Vagina (tissue), 2 donors: ENCODE measurements at regions not wholly inside any gene's neighbourhood (a gene's known extent, or its start where the extent isn't known, plus 50 kb on each side); places are given as distances from the start of the nearest gene placed in this dataset.
"Not testable (repeated sequence)": the region's sequence is repeated elsewhere in the genome, so short reads cannot be mapped to it uniquely, and the experiment has no call there.

Experiments
- DNase-seq, 2 donors: peaks; one replicate each; pipeline ENCODE4 v3.0.0-alpha.2; 2017; ENCODE audit errors: extremely low spot score in 2 of 2
- H3K27ac ChIP-seq: fragments of 200-600 bp; sonication (generic); one replicate; pipeline ENCODE4 v1.5.1; 2019
- H3K27me3 ChIP-seq: fragments of 200-600 bp; sonication (generic); one replicate; pipeline ENCODE4 v1.5.1; 2019
- H3K36me3 ChIP-seq, 2 donors: fragments of 200-600 bp; sonication (generic); one replicate each; pipeline ENCODE4 v1.5.1; 2017 to 2019
- H3K4me1 ChIP-seq: fragments of 200-600 bp; sonication (generic); one replicate; pipeline ENCODE4 v1.5.1; 2019
- H3K4me3 ChIP-seq, 2 donors: fragments of 200-600 bp; sonication (generic); 1 replicate in 1 of 2; 2 replicates in 1 of 2; pipeline ENCODE4 v1.5.1; 2016 to 2019
- H3K9me3 ChIP-seq: fragments of 200-600 bp; sonication (generic); one replicate; pipeline ENCODE4 v1.5.1; 2019
- CTCF ChIP-seq, 3 experiments: fragments of 450-650 bp in 2 of 3; fragments of 200-600 bp in 1 of 3; sonication (generic) in 1 of 3; IDR thresholded peaks; one replicate each; pipeline ENCODE4 v1.5.1; 2017 to 2019; ENCODE audit warnings: antibody characterized with exemption in 3 of 3, mild to moderate bottlenecking in 2 of 3, moderate library complexity in 2 of 3
- POLR2A ChIP-seq, 2 donors: fragments of 450-650 bp; IDR thresholded peaks; one replicate each; pipeline ENCODE4 v1.6.1; 2017; ENCODE audit warnings: antibody characterized with exemption in 2 of 2, mild to moderate bottlenecking in 2 of 2, moderate library complexity in 2 of 2
- POLR2AphosphoS5 ChIP-seq, 2 donors: sonication (generic); formaldehyde crosslinking; IDR thresholded peaks; one replicate each; pipeline ENCODE4 v1.9.0; 2017; ENCODE audit warnings: antibody characterized with exemption in 2 of 2, mild to moderate bottlenecking in 2 of 2, low read depth in 1 of 2; ENCODE audit not compliant: insufficient read depth in 1 of 2
- intact Hi-C: fragments of 100-400 bp; cut with DNase I; formaldehyde crosslinking; loops from one replicate; pipeline ENCODE4 v1.15.1; 2023

- no peaks in the 10 kb centered on the region for H3K9me3 ChIP-seq
- H3K36me3 ChIP-seq = no peaks in the 10 kb centered on the region
- H3K27ac ChIP-seq = peak overlapping the region; percentile 75
- no peak for DNase-seq
- intact Hi-C loops = no loop called here
- no peak for TF ChIP-seq CTCF (IDR thresholded peaks at IDR 0.05)
- TF ChIP-seq POLR2AphosphoS5 (IDR thresholded peaks at IDR 0.05; ENCODE audit: insufficient read depth in 1 of 2, low read depth in 1 of 2) = peak; percentile 32 to 44
- peaks cover 15% of the 10 kb centered on the region for H3K4me1 ChIP-seq
- no peaks in the 10 kb centered on the region for H3K27me3 ChIP-seq
- no peak overlapping the region for H3K4me3 ChIP-seq
Observed at GRCh38 chr12:124700810-124701592, 133.6 kb upstream of the NCOR2 start.

- Histone ChIP-seq H3K4me1 (peaks cover 22% of the 10 kb centered on the region), H3K4me3 (no peak overlapping the region), H3K36me3 (no peaks in the 10 kb centered on the region), H3K9me3 (no peaks in the 10 kb centered on the region), H3K27ac (no peak overlapping the region), H3K27me3 (no peaks in the 10 kb centered on the region)
- DNase-seq = no peak
- intact Hi-C loops = loop anchor here (10.0 kb wide), 1 partner anchor 45 kb away; no protein-coding TSS in a partner anchor
- TF ChIP-seq POLR2A (IDR thresholded peaks at IDR 0.05) (no peak), POLR2AphosphoS5 (IDR thresholded peaks at IDR 0.05; ENCODE audit: insufficient read depth in 1 of 2, low read depth in 1 of 2) (no peak), CTCF (IDR thresholded peaks at IDR 0.05) (no peak)
Observed at GRCh38 chr12:124699909-124700308, 132.5 kb upstream of the NCOR2 start.

- H3K4me1 ChIP-seq = peaks cover 29% of the 10 kb centered on the region
Observed at GRCh38 chr12:124698998-124699305, 131.5 kb upstream of the NCOR2 start.

GRCh38 chr12:124698211-124698997 is 131.0 kb upstream of the NCOR2 start:
- H3K36me3 ChIP-seq = no peaks in the 10 kb centered on the region
- H3K27ac ChIP-seq = no peak overlapping the region
- H3K27me3 ChIP-seq = no peaks in the 10 kb centered on the region
- DNase-seq = no peak
- intact Hi-C loops = loop anchor here (10.0 kb wide), 1 partner anchor 46 kb away; no protein-coding TSS in a partner anchor
- no peaks in the 10 kb centered on the region for H3K9me3 ChIP-seq
- H3K4me1 ChIP-seq = peaks cover 29% of the 10 kb centered on the region
- TF ChIP-seq POLR2A (IDR thresholded peaks at IDR 0.05) = no peak
- no peak for TF ChIP-seq POLR2AphosphoS5 (IDR thresholded peaks at IDR 0.05; ENCODE audit: insufficient read depth in 1 of 2, low read depth in 1 of 2)
- TF ChIP-seq CTCF (IDR thresholded peaks at IDR 0.05) = no peak
- H3K4me3 ChIP-seq = no peak overlapping the region

More at GRCh38 chr12:124698998-124699305, 131.5 kb upstream of the NCOR2 start:
- H3K9me3 ChIP-seq = no peaks in the 10 kb centered on the region
- no peak for DNase-seq
- TF ChIP-seq CTCF (IDR thresholded peaks at IDR 0.05) = no peak
- no peak for TF ChIP-seq POLR2A (IDR thresholded peaks at IDR 0.05)
- TF ChIP-seq POLR2AphosphoS5 (IDR thresholded peaks at IDR 0.05; ENCODE audit: insufficient read depth in 1 of 2, low read depth in 1 of 2) = no peak
- no peaks in the 10 kb centered on the region for H3K27me3 ChIP-seq
- H3K4me3 ChIP-seq = no peak overlapping the region
- no peaks in the 10 kb centered on the region for H3K36me3 ChIP-seq
- no peak overlapping the region for H3K27ac ChIP-seq
- intact Hi-C loops = loop anchor here (10.0 kb wide), 1 partner anchor 46 kb away; no protein-coding TSS in a partner anchor

- intact Hi-C loops = loop anchor here (10.0 kb wide), 1 partner anchor 47 kb away; no protein-coding TSS in a partner anchor
- H3K27me3 ChIP-seq, DNase-seq, H3K36me3 ChIP-seq, H3K9me3 ChIP-seq, H3K4me3 ChIP-seq, H3K27ac ChIP-seq: not testable (repeated sequence)
- H3K4me1 ChIP-seq = peaks cover 29% of the 10 kb centered on the region
Observed at GRCh38 chr12:124697722-124698121, 130.3 kb upstream of the NCOR2 start.
